Fibroblast of skin of right quadriceps (primary cell): ENCODE measurements at regions not wholly inside any gene's neighbourhood (a gene's known extent, or its start where the extent isn't known, plus 50 kb on each side); places are given as distances from the start of the nearest gene placed in this dataset.
A peak's percentile ranks its signal among the peaks of the same experiment; 100 is the strongest.
"Not testable (repeated sequence)": the region's sequence is repeated elsewhere in the genome, so short reads cannot be mapped to it uniquely, and the experiment has no call there.

Experiments
- DNase-seq: peaks from one replicate; pipeline ENCODE4 v3.0.0-alpha.2; 2013

- no peak for DNase-seq
Measured at GRCh38 chr22:23500508-23501260, 79.4 kb downstream of the IGLL1 start.

GRCh38 chr22:23499845-23500500 is 80.1 kb downstream of the IGLL1 start:
- no peak for DNase-seq

GRCh38 chr22:23498811-23499798 is 81.0 kb downstream of the IGLL1 start:
- DNase-seq = no peak

- DNase-seq = not testable (repeated sequence)
Measured at GRCh38 chr22:23497889-23498288, 82.2 kb downstream of the IGLL1 start.

- DNase-seq = no peak
Measured at GRCh38 chr22:23497016-23497885, 82.8 kb downstream of the IGLL1 start.

GRCh38 chr22:23496445-23496833 is 83.7 kb downstream of the IGLL1 start:
- DNase-seq = no peak

GRCh38 chr22:23495614-23496444 is 84.3 kb downstream of the IGLL1 start:
- no peak for DNase-seq

GRCh38 chr22:23494930-23495266 is 85.2 kb downstream of the IGLL1 start:
- DNase-seq = no peak

GRCh38 chr22:23485490-23485889 is 94.6 kb downstream of the IGLL1 start:
- DNase-seq = no peak

- no peak for DNase-seq
Measured at GRCh38 chr22:23484651-23485050, 95.4 kb downstream of the IGLL1 start.

GRCh38 chr22:23481369-23481768 is 98.7 kb downstream of the IGLL1 start:
- no peak for DNase-seq

GRCh38 chr22:23478175-23478574 is 101.9 kb downstream of the IGLL1 start:
- peak; percentile 4 for DNase-seq

GRCh38 chr22:23474531-23474930 is 105.6 kb downstream of the IGLL1 start:
- DNase-seq = not testable (repeated sequence)

- no peak for DNase-seq
Measured at GRCh38 chr22:23473901-23474300, 106.2 kb downstream of the IGLL1 start.

- DNase-seq = not testable (repeated sequence)
Measured at GRCh38 chr22:23472376-23472775, 107.7 kb downstream of the IGLL1 start.

- no peak for DNase-seq
Measured at GRCh38 chr22:23471698-23472097, 108.4 kb downstream of the IGLL1 start.

- DNase-seq = no peak
Measured at GRCh38 chr22:23470811-23471389, 109.2 kb downstream of the IGLL1 start.

GRCh38 chr22:23467721-23468294 is 112.3 kb downstream of the IGLL1 start:
- DNase-seq = no peak

GRCh38 chr22:23466351-23466750 is 113.7 kb downstream of the IGLL1 start:
- DNase-seq = no peak

- DNase-seq = not testable (repeated sequence)
Measured at GRCh38 chr22:23464796-23465195, 115.3 kb downstream of the IGLL1 start.
